IPS-18a (cell line): ENCODE measurements at regions not wholly inside any gene's neighbourhood (a gene's known extent, or its start where the extent isn't known, plus 50 kb on each side); places are given as distances from the start of the nearest gene placed in this dataset.
"Not testable (repeated sequence)": the region's sequence is repeated elsewhere in the genome, so short reads cannot be mapped to it uniquely, and the experiment has no call there.

Experiments used
- H3K27ac ChIP-seq: one replicate; pipeline ENCODE4 v1.5.1; 2013; ENCODE audit warnings: low read length
- H3K27me3 ChIP-seq: one replicate; pipeline ENCODE4 v1.6.1; 2013; ENCODE audit warnings: mild to moderate bottlenecking, low read length; ENCODE audit not compliant: control insufficient read depth, insufficient read depth
- H3K36me3 ChIP-seq: one replicate; pipeline ENCODE4 v1.6.1; 2013; ENCODE audit warnings: low read depth, low read length; ENCODE audit not compliant: control insufficient read depth
- H3K4me1 ChIP-seq: one replicate; pipeline ENCODE4 v1.6.1; 2013; ENCODE audit warnings: low read depth, low read length; ENCODE audit not compliant: control insufficient read depth
- H3K4me3 ChIP-seq: one replicate; pipeline ENCODE4 v1.5.1; 2013; ENCODE audit warnings: low read length
- H3K9ac ChIP-seq: one replicate; pipeline ENCODE4 v1.6.1; 2013; ENCODE audit warnings: mild to moderate bottlenecking, low read length, moderate library complexity
- H3K9me3 ChIP-seq: one replicate; pipeline ENCODE4 v1.6.1; 2013; ENCODE audit warnings: low read depth, low read length; ENCODE audit not compliant: control insufficient read depth

- no peaks in the 10 kb centered on the region for H3K4me1 ChIP-seq
- no peak overlapping the region for H3K9ac ChIP-seq
- no peaks in the 10 kb centered on the region for H3K36me3 ChIP-seq
- H3K27me3 ChIP-seq, result no peaks in the 10 kb centered on the region
- no peaks in the 10 kb centered on the region for H3K9me3 ChIP-seq
- H3K27ac ChIP-seq, result no peak overlapping the region
- H3K4me3 ChIP-seq, result no peak overlapping the region
Observed at GRCh38 chr2:228575897-228576296, 394.4 kb upstream of the SPHKAP start.

GRCh38 chr2:228568275-228568674 lies 386.8 kb upstream of the SPHKAP start:
- not testable (repeated sequence) for H3K27ac ChIP-seq, H3K4me1 ChIP-seq, H3K27me3 ChIP-seq, H3K4me3 ChIP-seq, H3K9me3 ChIP-seq, H3K9ac ChIP-seq, H3K36me3 ChIP-seq

- no peak overlapping the region for H3K4me3 ChIP-seq
- H3K27me3 ChIP-seq, result no peaks in the 10 kb centered on the region
- no peaks in the 10 kb centered on the region for H3K36me3 ChIP-seq
- H3K9me3 ChIP-seq, result no peaks in the 10 kb centered on the region
- H3K9ac ChIP-seq, result no peak overlapping the region
- H3K27ac ChIP-seq, result no peak overlapping the region
- H3K4me1 ChIP-seq, result no peaks in the 10 kb centered on the region
Observed at GRCh38 chr2:228561816-228562215, 380.3 kb upstream of the SPHKAP start.

GRCh38 chr2:228559774-228560415 lies 378.4 kb upstream of the SPHKAP start:
- Histone ChIP-seq H3K9ac (no peak overlapping the region), H3K9me3 (no peaks in the 10 kb centered on the region), H3K27ac (no peak overlapping the region), H3K27me3 (no peaks in the 10 kb centered on the region), H3K36me3 (no peaks in the 10 kb centered on the region), H3K4me3 (no peak overlapping the region), H3K4me1 (no peaks in the 10 kb centered on the region)

GRCh38 chr2:228556717-228557116 lies 375.2 kb upstream of the SPHKAP start:
- Histone ChIP-seq H3K27ac (no peak overlapping the region), H3K4me1 (no peaks in the 10 kb centered on the region), H3K9me3 (no peaks in the 10 kb centered on the region), H3K9ac (no peak overlapping the region), H3K4me3 (no peak overlapping the region), H3K27me3 (no peaks in the 10 kb centered on the region), H3K36me3 (no peaks in the 10 kb centered on the region)

- Histone ChIP-seq H3K4me3 (no peak overlapping the region), H3K9ac (no peak overlapping the region), H3K9me3 (no peaks in the 10 kb centered on the region), H3K27ac (no peak overlapping the region), H3K27me3 (no peaks in the 10 kb centered on the region), H3K36me3 (no peaks in the 10 kb centered on the region), H3K4me1 (no peaks in the 10 kb centered on the region)
Observed at GRCh38 chr2:228549441-228550007, 368.0 kb upstream of the SPHKAP start.

GRCh38 chr2:228548230-228548629 lies 366.7 kb upstream of the SPHKAP start:
- Histone ChIP-seq H3K4me3 (no peak overlapping the region), H3K9me3 (no peaks in the 10 kb centered on the region), H3K4me1 (no peaks in the 10 kb centered on the region), H3K27me3 (no peaks in the 10 kb centered on the region), H3K36me3 (no peaks in the 10 kb centered on the region), H3K27ac (no peak overlapping the region), H3K9ac (no peak overlapping the region)

- no peak overlapping the region for H3K4me3 ChIP-seq
- H3K4me1 ChIP-seq, result no peaks in the 10 kb centered on the region
- no peak overlapping the region for H3K9ac ChIP-seq
- H3K36me3 ChIP-seq, result no peaks in the 10 kb centered on the region
- H3K27me3 ChIP-seq, result no peaks in the 10 kb centered on the region
- no peaks in the 10 kb centered on the region for H3K9me3 ChIP-seq
- no peak overlapping the region for H3K27ac ChIP-seq
Observed at GRCh38 chr2:228545748-228546145, 364.3 kb upstream of the SPHKAP start.

GRCh38 chr2:228545041-228545747 lies 363.7 kb upstream of the SPHKAP start:
- H3K4me3 ChIP-seq, result no peak overlapping the region
- H3K9me3 ChIP-seq, result no peaks in the 10 kb centered on the region
- no peaks in the 10 kb centered on the region for H3K27me3 ChIP-seq
- no peak overlapping the region for H3K27ac ChIP-seq
- H3K36me3 ChIP-seq, result no peaks in the 10 kb centered on the region
- H3K9ac ChIP-seq, result no peak overlapping the region
- no peaks in the 10 kb centered on the region for H3K4me1 ChIP-seq

GRCh38 chr2:228543117-228543516 lies 361.6 kb upstream of the SPHKAP start:
- Histone ChIP-seq H3K4me3 (no peak overlapping the region), H3K9me3 (peaks cover 7% of the 10 kb centered on the region), H3K36me3 (no peaks in the 10 kb centered on the region), H3K4me1 (no peaks in the 10 kb centered on the region), H3K9ac (no peak overlapping the region), H3K27me3 (no peaks in the 10 kb centered on the region), H3K27ac (no peak overlapping the region)

GRCh38 chr2:228542277-228542676 lies 360.8 kb upstream of the SPHKAP start:
- H3K9ac ChIP-seq, result no peak overlapping the region
- no peaks in the 10 kb centered on the region for H3K27me3 ChIP-seq
- H3K27ac ChIP-seq, result no peak overlapping the region
- H3K4me1 ChIP-seq, result no peaks in the 10 kb centered on the region
- H3K4me3 ChIP-seq, result no peak overlapping the region
- peaks cover 15% of the 10 kb centered on the region for H3K9me3 ChIP-seq
- H3K36me3 ChIP-seq, result no peaks in the 10 kb centered on the region

- Histone ChIP-seq H3K9me3 (peaks cover 20% of the 10 kb centered on the region), H3K4me3 (no peak overlapping the region), H3K4me1 (no peaks in the 10 kb centered on the region), H3K9ac (no peak overlapping the region), H3K27me3 (no peaks in the 10 kb centered on the region), H3K36me3 (no peaks in the 10 kb centered on the region), H3K27ac (no peak overlapping the region)
Observed at GRCh38 chr2:228541789-228542188, 360.3 kb upstream of the SPHKAP start.
